Stimulated activated CD4-positive, alpha-beta T cell treated with anti-CD3 and anti-CD28 coated beads, Interleukin-4, amount 100 ng/mL, for 48 hours (primary cell): ENCODE measurements at regions not wholly inside any gene's neighbourhood (a gene's known extent, or its start where the extent isn't known, plus 50 kb on each side); places are given as distances from the start of the nearest gene placed in this dataset.

Experiments
- DNase-seq, 2 donors: peaks; one replicate each; pipeline ENCODE4 v3.0.0-alpha.2; 2020; ENCODE audit warnings: low read depth in 2 of 2

GRCh38 chr2:12587729-12588522 is 128.8 kb upstream of the TRIB2 start:
- no peak for DNase-seq

GRCh38 chr2:12588986-12589385 is 127.8 kb upstream of the TRIB2 start:
- DNase-seq, result no peak

GRCh38 chr2:12589802-12590320 is 126.9 kb upstream of the TRIB2 start:
- DNase-seq, result no peak

GRCh38 chr2:12592296-12592695 is 124.4 kb upstream of the TRIB2 start:
- no peak for DNase-seq

GRCh38 chr2:12594590-12594989 is 122.1 kb upstream of the TRIB2 start:
- no peak for DNase-seq

- no peak for DNase-seq
These were observed 120.0 kb upstream of the TRIB2 start for GRCh38 chr2:12596771-12597170.

- DNase-seq, result no peak
These were observed 119.1 kb upstream of the TRIB2 start for GRCh38 chr2:12597610-12598009.

- DNase-seq, result no peak
These were observed 114.1 kb upstream of the TRIB2 start for GRCh38 chr2:12602661-12603060.

- DNase-seq, result no peak
These were observed 112.9 kb upstream of the TRIB2 start for GRCh38 chr2:12603781-12604295.

GRCh38 chr2:12604341-12604740 is 112.4 kb upstream of the TRIB2 start:
- DNase-seq, result no peak

GRCh38 chr2:12605366-12605765 is 111.4 kb upstream of the TRIB2 start:
- no peak for DNase-seq

GRCh38 chr2:12605936-12606335 is 110.8 kb upstream of the TRIB2 start:
- no peak for DNase-seq

GRCh38 chr2:12606472-12607000 is 110.2 kb upstream of the TRIB2 start:
- no peak for DNase-seq

- DNase-seq, result peak in 1 of 2 donors; percentile 3
These were observed 108.8 kb upstream of the TRIB2 start for GRCh38 chr2:12607971-12608370.

- no peak for DNase-seq
These were observed 106.4 kb upstream of the TRIB2 start for GRCh38 chr2:12610314-12610713.

GRCh38 chr2:12612168-12612567 is 104.6 kb upstream of the TRIB2 start:
- no peak for DNase-seq

- no peak for DNase-seq
These were observed 104.1 kb upstream of the TRIB2 start for GRCh38 chr2:12612671-12613070.

GRCh38 chr2:12613137-12613835 is 103.5 kb upstream of the TRIB2 start:
- no peak for DNase-seq

- DNase-seq, result no peak
These were observed 101.2 kb upstream of the TRIB2 start for GRCh38 chr2:12615509-12615908.

GRCh38 chr2:12616456-12617156 is 100.1 kb upstream of the TRIB2 start:
- DNase-seq, result no peak

- no peak for DNase-seq
These were observed 99.4 kb upstream of the TRIB2 start for GRCh38 chr2:12617366-12617765.

GRCh38 chr2:12617853-12618252 is 98.9 kb upstream of the TRIB2 start:
- DNase-seq, result no peak
